ENCODE measurements at regions not wholly inside any gene's neighbourhood (a gene's known extent, or its start where the extent isn't known, plus 50 kb on each side); places are given as distances from the start of the nearest gene placed in this dataset.
A peak's percentile ranks its signal among the peaks of the same experiment; 100 is the strongest.

DNA sequence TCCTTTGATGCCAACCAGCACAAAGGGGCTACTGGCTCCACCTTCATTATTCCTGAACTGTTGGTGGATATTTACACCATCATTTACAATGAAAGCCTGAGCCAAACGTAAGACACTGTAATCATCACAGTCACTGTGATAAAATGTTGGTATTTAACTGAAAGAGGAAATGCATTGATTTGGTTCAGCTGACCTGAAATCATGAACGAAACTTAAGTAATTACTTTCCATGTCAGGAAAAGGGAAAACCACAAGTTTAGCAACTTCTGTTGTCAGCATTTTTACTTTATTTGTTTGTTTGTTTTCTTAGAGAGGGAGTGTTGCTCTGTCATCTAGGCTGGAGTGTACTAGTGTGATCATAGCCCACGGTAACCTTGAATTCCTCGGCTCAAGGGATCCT, 247.8 kb upstream of the FAM47A start:
- no peak overlapping the region for H3K4me3 ChIP-seq (ENCODE audit: low read depth, low read length)
- TF ChIP-seq, protein P1, sequence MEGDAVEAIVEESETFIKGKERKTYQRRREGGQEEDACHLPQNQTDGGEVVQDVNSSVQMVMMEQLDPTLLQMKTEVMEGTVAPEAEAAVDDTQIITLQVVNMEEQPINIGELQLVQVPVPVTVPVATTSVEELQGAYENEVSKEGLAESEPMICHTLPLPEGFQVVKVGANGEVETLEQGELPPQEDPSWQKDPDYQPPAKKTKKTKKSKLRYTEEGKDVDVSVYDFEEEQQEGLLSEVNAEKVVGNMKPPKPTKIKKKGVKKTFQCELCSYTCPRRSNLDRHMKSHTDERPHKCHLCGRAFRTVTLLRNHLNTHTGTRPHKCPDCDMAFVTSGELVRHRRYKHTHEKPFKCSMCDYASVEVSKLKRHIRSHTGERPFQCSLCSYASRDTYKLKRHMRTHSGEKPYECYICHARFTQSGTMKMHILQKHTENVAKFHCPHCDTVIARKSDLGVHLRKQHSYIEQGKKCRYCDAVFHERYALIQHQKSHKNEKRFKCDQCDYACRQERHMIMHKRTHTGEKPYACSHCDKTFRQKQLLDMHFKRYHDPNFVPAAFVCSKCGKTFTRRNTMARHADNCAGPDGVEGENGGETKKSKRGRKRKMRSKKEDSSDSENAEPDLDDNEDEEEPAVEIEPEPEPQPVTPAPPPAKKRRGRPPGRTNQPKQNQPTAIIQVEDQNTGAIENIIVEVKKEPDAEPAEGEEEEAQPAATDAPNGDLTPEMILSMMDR (conservative IDR thresholded peaks at IDR 0.05; ENCODE audit: low read depth, low read length) = no peak
- peak; percentile 5 for DNase-seq (ENCODE audit: low read depth)

DNA sequence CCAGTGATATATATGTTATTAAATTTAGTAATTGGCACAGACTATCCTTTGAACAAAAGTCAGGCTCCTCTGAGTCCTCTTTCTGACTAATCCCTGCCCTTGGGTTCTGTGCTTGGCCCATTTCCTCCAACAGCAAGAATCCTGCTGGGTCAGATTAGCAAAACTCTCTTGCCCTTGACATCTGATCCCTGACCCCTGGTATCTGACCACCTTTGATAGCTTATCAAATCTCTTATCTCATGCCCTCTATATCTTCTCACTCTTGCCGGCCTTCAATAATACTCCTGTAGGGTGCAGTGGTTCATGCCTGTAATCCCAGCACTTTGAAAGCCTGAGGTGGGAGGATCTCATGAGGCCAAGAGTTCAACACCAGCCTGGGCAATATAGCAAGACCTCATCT, 245.5 kb upstream of the FAM47A start:
- no peak for DNase-seq (ENCODE audit: low read depth)
- TF ChIP-seq, protein P1 (conservative IDR thresholded peaks at IDR 0.05; ENCODE audit: low read depth, low read length) = no peak
- H3K4me3 ChIP-seq (ENCODE audit: low read depth, low read length) = no peak overlapping the region

DNA sequence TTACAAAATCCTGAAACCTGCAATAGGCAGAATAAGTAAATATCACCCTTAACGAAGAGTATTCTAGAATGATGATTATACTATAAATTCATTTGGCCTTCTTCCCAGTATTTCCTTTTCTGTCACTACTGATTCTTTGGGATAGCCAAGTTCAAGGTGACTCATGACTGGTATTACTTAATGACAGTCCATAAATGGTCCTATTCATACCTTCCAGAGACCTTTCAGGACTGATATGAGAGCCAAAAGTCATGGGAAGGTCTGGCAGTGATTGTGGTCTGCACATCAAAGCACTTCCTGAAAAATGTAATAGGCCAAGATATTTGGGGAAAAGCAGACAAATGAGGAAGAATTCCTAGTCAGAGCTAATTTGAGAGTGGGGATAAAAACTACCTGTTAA, 239.6 kb upstream of the FAM47A start:
- DNase-seq (ENCODE audit: low read depth) = no peak
- TF ChIP-seq, protein P1 (conservative IDR thresholded peaks at IDR 0.05; ENCODE audit: low read depth, low read length) = no peak
- H3K4me3 ChIP-seq (ENCODE audit: low read depth, low read length) = no peak overlapping the region

- TF ChIP-seq, protein P1 (conservative IDR thresholded peaks at IDR 0.05; ENCODE audit: low read depth, low read length) = peak; percentile 53
- peak; percentile 57 for DNase-seq (ENCODE audit: low read depth)
- no peak overlapping the region for H3K4me3 ChIP-seq (ENCODE audit: low read depth, low read length)
These were observed 233.4 kb upstream of the FAM47A start for GRCh38 chrX:34365471-34365870.

DNA sequence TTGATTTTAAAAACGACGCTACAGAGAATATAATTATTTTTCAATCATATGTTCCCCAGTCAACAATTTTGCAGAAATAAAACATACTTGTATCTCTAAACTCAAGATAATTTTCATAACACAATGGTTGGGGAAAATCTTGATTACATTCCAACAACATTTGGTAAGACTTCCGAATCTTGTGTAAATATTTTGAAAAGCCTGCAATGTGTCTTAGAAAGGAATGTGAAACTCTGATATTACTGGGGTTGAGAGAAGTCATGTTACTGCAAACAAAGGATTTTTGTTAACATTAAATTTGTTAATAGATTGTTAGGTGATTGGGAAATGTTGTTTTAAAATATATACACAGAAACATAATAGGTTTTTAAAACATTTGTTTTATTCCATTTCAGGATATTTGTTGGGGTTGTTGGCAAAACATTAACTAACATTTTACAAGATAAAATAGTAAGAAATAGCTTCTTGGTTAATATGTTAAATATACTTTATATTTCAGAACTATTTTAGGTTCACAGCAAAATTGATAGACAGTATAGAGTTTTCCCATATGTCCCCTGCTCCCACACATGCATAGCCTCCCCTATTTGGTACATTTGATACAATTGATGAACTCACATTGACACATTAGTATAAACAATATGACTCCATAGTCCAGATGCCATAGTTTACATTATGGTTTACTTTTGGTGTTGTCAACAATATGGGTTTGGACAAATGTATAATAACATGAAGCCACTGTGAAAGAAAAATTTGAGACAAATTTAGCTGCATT, 218.6 kb upstream of the FAM47A start:
- TF ChIP-seq, protein P1 (conservative IDR thresholded peaks at IDR 0.05; ENCODE audit: low read depth, low read length) = no peak
- no peak overlapping the region for H3K4me3 ChIP-seq (ENCODE audit: low read depth, low read length)
- DNase-seq (ENCODE audit: low read depth) = peak; percentile 62

- H3K4me3 ChIP-seq (ENCODE audit: low read depth, low read length) = no peak overlapping the region
- no peak for DNase-seq (ENCODE audit: low read depth)
- TF ChIP-seq, protein P1 (conservative IDR thresholded peaks at IDR 0.05; ENCODE audit: low read depth, low read length) = no peak
These were observed 210.9 kb upstream of the FAM47A start for GRCh38 chrX:34343001-34343400.

GRCh38 chrX:34341814-34342213, 209.7 kb upstream of the FAM47A start:
- H3K4me3 ChIP-seq (ENCODE audit: low read depth, low read length) = no peak overlapping the region
- no peak for DNase-seq (ENCODE audit: low read depth)
- TF ChIP-seq, protein P1 (conservative IDR thresholded peaks at IDR 0.05; ENCODE audit: low read depth, low read length) = no peak

Measured in choroid plexus epithelial cell (primary cell).